ENCODE measurements at regions not wholly inside any gene's neighbourhood (a gene's known extent, or its start where the extent isn't known, plus 50 kb on each side); places are given as distances from the start of the nearest gene placed in this dataset.

DNA sequence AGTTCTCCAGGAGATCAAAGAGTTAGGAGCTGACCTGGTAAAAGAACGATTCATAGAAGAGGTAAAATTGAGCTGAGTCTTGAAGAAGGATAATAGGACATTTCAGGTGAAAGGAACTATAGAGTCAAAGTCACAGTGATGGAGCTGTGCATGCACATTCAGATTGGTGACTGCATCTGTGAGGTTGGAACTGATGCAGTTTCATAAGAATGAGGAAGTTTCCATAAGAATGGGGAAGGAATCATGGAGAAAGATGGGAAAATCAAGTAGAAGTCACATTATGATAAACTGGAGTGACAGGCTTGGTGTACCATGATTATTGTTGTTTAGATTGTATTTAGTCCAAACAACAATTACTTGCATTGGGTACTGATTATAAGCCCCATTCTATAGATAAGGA, 232.2 kb downstream of the FAM76B start:
- ATAC-seq (no peak), DNase-seq (no peak)
- WGBS, 3 donors, result 72 to 83% (median 78%) methylated on average over 1 of the region's 1 CpG
- Histone ChIP-seq H3K27me3 (ENCODE audit: insufficient read depth in 3 of 3, low read length in 2 of 3) (no peaks in the 10 kb centered on the region), H3K27ac (no peak overlapping the region), H3K4me3 (no peak overlapping the region), H3K36me3 (ENCODE audit: insufficient read depth in 1 of 2, low read depth in 1 of 2) (no peaks in the 10 kb centered on the region), H3K9me3 (no peaks in the 10 kb centered on the region), H3K4me1 (no peaks in the 10 kb centered on the region)
- intact Hi-C loops (cut with DNase I), result no loop called here
- TF ChIP-seq, protein P1, sequence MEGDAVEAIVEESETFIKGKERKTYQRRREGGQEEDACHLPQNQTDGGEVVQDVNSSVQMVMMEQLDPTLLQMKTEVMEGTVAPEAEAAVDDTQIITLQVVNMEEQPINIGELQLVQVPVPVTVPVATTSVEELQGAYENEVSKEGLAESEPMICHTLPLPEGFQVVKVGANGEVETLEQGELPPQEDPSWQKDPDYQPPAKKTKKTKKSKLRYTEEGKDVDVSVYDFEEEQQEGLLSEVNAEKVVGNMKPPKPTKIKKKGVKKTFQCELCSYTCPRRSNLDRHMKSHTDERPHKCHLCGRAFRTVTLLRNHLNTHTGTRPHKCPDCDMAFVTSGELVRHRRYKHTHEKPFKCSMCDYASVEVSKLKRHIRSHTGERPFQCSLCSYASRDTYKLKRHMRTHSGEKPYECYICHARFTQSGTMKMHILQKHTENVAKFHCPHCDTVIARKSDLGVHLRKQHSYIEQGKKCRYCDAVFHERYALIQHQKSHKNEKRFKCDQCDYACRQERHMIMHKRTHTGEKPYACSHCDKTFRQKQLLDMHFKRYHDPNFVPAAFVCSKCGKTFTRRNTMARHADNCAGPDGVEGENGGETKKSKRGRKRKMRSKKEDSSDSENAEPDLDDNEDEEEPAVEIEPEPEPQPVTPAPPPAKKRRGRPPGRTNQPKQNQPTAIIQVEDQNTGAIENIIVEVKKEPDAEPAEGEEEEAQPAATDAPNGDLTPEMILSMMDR (IDR thresholded peaks at IDR 0.05), result no peak

DNA sequence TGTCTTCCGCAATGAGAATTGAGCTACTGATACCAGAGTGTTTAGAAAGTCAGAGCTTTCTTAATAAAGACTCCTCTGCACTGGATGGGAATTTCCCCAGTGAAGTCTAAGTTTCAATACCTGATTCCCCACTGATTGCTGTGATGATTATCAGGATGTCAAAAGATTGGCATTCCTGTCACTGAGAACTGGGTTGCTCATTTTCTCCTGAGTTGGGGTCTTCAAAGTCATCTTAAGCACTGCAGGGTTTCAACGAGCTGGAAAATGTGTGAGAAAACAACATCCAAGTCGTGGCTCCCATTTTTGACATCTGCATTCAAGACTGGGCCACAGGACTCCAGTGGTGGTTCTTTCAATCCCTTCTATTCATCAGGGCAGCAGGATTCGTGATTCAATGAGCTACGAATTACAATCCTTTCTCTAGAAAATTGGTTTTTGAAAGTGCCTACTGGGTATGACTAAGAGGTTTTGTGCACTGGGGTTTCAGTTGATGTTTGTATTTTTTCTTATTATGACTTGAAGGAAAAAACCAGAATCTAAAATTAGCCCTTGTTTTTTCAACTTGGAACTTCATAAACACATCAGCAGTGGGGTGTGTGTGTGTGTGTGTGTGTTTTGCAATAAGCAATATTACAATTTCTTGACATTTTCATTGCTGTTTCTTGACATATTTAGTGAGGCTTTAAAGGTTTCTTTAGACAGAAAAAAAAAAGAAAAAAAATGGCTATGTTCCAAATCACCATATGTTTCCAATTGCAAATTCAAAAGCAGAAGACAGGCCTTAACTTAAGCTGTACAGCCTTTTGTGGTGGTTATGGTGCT, 233.0 kb downstream of the FAM76B start:
- no peaks in the 10 kb centered on the region for H3K4me1 ChIP-seq
- WGBS, 3 donors, result 71 to 77% (median 74%) methylated on average over 5 of the region's 5 CpGs
- TF ChIP-seq, protein P1 (IDR thresholded peaks at IDR 0.05), result no peak
- H3K36me3 ChIP-seq (ENCODE audit: insufficient read depth in 1 of 2, low read depth in 1 of 2), result no peaks in the 10 kb centered on the region
- H3K9me3 ChIP-seq, result no peaks in the 10 kb centered on the region
- intact Hi-C loops (cut with DNase I), result no loop called here
- H3K27me3 ChIP-seq (ENCODE audit: insufficient read depth in 3 of 3, low read length in 2 of 3), result no peaks in the 10 kb centered on the region
- ATAC-seq (no peak), DNase-seq (no peak)
- H3K27ac ChIP-seq, result no peak overlapping the region
- no peak overlapping the region for H3K4me3 ChIP-seq

DNA sequence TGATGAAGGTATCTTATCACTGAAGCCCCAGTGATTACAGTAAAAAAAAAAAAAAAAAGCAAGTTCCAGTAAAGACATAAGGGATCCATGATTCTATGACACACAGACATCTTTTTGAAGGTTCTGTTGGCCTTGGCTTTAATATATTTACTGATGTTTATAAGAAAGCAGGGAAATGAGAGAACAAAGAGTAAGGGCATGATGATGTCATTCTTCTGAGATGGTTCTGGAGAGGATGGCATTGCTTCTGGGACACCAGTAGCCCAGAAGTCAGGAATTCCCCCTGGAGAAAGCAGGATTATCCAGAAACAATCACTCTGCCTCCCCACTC, 233.6 kb downstream of the FAM76B start:
- no peak overlapping the region for H3K4me3 ChIP-seq
- no peaks in the 10 kb centered on the region for H3K4me1 ChIP-seq
- H3K27me3 ChIP-seq (ENCODE audit: insufficient read depth in 3 of 3, low read length in 2 of 3), result no peaks in the 10 kb centered on the region
- TF ChIP-seq, protein P1 (IDR thresholded peaks at IDR 0.05), result no peak
- no peaks in the 10 kb centered on the region for H3K36me3 ChIP-seq (ENCODE audit: insufficient read depth in 1 of 2, low read depth in 1 of 2)
- intact Hi-C loops (cut with DNase I), result no loop called here
- no peak for DNase-seq
- no peak for ATAC-seq
- no peaks in the 10 kb centered on the region for H3K9me3 ChIP-seq
- H3K27ac ChIP-seq, result no peak overlapping the region

DNA sequence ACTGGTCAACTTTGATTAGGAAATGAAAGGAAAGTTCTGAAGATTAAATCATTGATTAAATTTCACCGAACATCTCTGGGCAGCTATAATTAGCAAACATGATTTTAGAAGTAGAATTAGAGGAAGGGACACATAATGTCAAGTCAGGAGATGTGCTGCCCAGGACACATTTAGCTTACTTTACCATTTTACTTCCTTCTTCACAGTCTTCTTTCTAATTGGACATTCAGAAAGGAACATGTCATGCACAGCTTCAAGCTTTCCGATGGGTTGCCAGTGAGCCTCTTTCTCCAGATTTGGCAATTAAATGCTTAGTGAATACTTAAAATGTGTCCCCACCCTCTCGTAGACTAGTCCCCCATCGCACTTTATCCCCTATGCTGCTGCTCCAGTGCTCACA, 234.7 kb downstream of the FAM76B start:
- ATAC-seq (no peak), DNase-seq (no peak)
- TF ChIP-seq, protein P1 (IDR thresholded peaks at IDR 0.05), result no peak
- H3K4me1 ChIP-seq, result no peaks in the 10 kb centered on the region
- intact Hi-C loops (cut with DNase I), result no loop called here
- H3K27me3 ChIP-seq (ENCODE audit: insufficient read depth in 3 of 3, low read length in 2 of 3), result no peaks in the 10 kb centered on the region
- WGBS, 3 donors, result 70 to 77% (median 72%) methylated on average over 4 of the region's 4 CpGs
- no peak overlapping the region for H3K4me3 ChIP-seq
- no peaks in the 10 kb centered on the region for H3K9me3 ChIP-seq
- no peak overlapping the region for H3K27ac ChIP-seq
- no peaks in the 10 kb centered on the region for H3K36me3 ChIP-seq (ENCODE audit: insufficient read depth in 1 of 2, low read depth in 1 of 2)

DNA sequence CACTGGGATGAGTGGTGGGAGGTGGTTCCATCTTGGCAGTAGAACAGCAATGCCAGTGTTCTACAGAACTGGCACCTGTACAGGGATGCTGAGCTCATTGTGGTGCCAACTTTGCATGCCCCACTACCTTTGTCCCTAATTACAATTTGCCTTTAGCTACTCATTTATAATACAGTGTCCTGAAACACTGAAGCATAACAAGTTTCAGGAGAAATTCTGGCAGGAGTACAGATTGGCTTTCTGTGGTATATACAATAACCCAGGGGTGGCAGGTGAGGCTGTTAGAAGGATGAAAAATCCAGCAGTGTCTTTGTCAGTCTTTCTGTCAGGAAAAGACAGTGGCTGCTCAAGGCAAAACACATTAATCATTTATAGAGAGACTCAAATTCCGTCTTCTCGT, 240.3 kb downstream of the FAM76B start:
- ATAC-seq (no peak), DNase-seq (no peak)
- TF ChIP-seq, protein P1 (IDR thresholded peaks at IDR 0.05), result no peak
- H3K4me3 ChIP-seq, result no peak overlapping the region
- 93 to 97% (median 97%) methylated on average over 2 of the region's 2 CpGs for WGBS, 3 donors
- intact Hi-C loops (cut with DNase I), result no loop called here
- H3K4me1 ChIP-seq, result no peaks in the 10 kb centered on the region
- H3K27me3 ChIP-seq (ENCODE audit: insufficient read depth in 3 of 3, low read length in 2 of 3), result no peaks in the 10 kb centered on the region
- H3K27ac ChIP-seq, result no peak overlapping the region
- no peaks in the 10 kb centered on the region for H3K9me3 ChIP-seq
- no peaks in the 10 kb centered on the region for H3K36me3 ChIP-seq (ENCODE audit: insufficient read depth in 1 of 2, low read depth in 1 of 2)
